Stimulated activated CD4-positive, alpha-beta T cell treated with anti-CD3 and anti-CD28 coated beads, Interleukin-15, amount 100 ng/mL, for 24 hours (primary cell): ENCODE measurements at regions not wholly inside any gene's neighbourhood (a gene's known extent, or its start where the extent isn't known, plus 50 kb on each side); places are given as distances from the start of the nearest gene placed in this dataset.
A peak's percentile ranks its signal among the peaks of the same experiment; 100 is the strongest.
"Not testable (repeated sequence)": the region's sequence is repeated elsewhere in the genome, so short reads cannot be mapped to it uniquely, and the experiment has no call there.

ENCODE experiments used
- DNase-seq: peaks from one replicate; pipeline ENCODE4 v3.0.0-alpha.2; 2020

- DNase-seq = no peak
These were observed 92.4 kb upstream of the TGM3 start for GRCh38 chr20:2203436-2203835.

GRCh38 chr20:2204021-2204420 lies 91.8 kb upstream of the TGM3 start:
- DNase-seq = no peak

DNA sequence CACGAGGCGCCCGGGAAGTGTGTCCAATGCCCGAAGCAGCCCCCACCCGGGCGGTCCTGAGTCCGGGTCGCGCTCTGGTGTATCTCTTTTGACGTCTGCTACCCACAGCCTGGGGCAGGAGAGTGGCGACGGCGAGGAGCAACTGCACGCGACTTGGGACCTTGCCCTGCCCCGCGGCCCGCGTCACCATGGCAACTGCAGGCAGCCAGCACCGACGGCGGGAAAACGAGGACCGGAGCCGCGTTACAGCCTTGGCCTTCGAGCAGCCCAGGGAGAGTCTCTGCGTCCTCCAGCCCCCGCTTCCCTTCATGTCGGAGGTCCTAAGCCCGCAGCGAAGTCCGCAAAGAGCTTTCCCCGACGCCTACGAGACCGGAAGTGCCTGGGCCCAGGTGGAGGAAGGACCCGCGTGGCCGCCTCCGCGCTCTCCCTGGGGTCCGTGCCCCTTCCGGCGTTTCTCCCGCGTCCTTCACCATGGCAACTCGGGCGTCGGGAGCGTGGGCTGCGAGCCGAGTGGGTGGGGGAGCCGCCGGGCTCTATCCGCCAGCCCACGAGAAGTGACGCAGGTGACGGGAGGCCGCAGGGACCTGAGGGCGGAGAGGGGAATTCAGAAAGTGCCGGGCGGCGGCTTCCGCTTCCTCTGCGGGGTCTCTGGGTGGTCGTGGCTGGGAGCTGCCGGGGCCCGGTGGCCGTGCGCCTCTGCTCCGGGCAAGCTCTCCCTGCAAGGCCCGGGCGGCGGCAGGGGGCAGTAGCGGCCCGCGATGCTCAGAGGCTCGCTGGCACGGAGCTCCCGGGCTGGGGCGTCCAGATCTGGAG lies 88.6 kb upstream of the TGM3 start:
- DNase-seq = peak; percentile 84

GRCh38 chr20:2207770-2208097 lies 88.1 kb upstream of the TGM3 start:
- DNase-seq = no peak

DNA sequence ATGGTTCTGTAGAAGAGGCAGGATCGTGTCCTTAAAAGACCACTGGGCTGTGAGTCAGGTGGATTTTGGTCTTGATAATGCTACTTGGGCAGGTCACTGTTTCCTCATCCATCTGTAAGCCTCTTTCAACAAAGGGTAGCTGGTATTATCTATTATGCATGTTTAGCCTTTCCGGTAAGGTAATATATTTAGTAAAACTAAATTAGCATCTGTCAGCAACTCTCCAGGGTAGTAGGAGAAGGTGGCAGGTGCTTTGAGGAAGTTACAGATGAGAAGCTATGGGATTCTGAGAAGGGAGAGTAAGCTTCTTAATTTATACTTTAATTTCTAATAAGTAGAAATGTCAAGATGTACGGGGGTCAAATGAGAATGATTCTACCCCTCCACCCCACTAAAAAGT lies 86.9 kb upstream of the TGM3 start:
- DNase-seq = no peak

DNA sequence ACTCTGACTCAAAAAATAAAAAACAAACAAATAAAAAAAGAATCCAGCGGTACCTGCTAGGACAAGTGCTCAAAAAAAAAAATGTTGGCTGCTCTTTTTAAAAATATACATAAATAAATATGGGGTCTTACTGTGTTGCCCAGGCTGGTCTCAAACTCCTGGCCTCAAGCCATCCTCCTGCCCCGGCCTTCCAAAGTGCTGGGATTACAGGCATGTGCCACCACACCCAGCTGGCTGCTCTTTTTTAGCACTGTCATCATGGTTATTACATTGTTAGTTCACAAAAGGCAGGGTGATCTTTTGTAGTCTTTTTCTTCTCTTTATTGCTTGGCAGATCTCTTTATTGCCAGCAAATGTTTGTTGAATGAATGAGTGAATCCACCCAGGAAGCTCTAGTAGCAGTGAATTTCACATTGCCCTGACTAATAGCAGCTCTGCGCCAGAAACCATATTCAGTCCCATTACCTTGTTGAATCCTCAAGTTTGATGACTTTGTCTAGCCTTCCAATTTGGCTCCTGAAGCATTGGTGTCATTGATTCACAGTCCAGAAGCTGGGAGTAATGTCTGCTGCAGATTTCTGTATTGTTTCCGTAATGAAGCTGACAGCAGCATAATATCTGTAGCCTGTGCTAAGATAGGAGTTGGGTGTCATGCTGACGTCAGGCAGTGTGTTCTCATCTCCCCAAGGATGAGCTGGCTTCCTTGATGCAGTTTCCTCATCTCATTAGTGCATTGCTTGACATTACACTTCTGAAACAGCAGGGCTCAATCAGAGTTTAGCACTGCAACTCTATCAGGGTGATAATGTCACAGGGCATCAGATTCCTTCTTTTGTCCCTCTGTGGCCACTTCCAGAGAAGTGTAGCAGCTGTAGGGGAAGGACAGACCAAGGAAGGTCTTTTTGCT lies 84.9 kb upstream of the TGM3 start:
- peak; percentile 6 for DNase-seq

DNA sequence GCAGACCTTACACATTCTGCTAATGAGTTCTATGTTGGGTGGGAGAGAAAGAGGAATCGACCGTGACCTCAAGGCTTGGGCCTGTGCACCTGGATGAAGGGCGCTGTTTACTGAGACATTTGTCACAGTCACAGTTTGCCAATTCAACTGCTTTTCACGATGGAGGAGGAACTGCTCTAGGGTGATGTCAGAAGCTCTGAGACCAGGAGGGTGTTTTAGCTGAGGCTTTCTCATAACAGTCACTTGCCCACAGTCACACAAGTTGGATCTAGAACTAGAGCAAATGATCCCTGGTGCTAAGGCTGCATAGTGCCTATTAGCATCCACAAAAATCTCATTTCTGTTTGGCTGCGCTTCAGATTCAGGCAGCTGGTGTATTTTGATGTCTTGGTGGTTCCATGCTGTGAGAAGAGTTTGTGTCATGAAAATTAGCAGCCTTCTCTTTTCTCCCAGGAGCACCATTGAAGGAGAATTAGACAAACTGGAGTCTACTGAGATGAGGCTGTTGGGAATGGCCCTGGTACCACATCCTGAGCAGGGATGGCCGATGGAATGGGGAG lies 83.3 kb upstream of the TGM3 start:
- no peak for DNase-seq

DNA sequence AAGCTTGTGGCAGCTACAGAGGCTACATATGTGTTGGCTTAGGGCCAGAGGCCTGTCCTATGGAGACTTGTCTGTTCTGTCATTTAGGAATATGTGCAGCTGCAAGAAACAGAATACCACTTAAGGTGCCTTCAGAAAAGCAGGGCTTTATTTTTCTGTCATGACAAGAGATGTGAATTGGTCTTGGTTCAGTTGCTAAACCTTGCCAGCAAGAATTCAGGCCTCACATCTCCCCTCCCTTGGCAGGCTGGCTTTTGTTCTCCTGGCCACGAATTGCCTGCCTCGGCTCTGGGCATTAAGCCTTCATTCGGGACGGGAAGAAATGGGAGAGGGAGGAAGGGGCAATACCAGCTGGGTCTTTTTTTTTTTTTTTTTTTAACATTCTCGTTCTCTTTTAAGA lies 82.4 kb upstream of the TGM3 start:
- DNase-seq = no peak

DNA sequence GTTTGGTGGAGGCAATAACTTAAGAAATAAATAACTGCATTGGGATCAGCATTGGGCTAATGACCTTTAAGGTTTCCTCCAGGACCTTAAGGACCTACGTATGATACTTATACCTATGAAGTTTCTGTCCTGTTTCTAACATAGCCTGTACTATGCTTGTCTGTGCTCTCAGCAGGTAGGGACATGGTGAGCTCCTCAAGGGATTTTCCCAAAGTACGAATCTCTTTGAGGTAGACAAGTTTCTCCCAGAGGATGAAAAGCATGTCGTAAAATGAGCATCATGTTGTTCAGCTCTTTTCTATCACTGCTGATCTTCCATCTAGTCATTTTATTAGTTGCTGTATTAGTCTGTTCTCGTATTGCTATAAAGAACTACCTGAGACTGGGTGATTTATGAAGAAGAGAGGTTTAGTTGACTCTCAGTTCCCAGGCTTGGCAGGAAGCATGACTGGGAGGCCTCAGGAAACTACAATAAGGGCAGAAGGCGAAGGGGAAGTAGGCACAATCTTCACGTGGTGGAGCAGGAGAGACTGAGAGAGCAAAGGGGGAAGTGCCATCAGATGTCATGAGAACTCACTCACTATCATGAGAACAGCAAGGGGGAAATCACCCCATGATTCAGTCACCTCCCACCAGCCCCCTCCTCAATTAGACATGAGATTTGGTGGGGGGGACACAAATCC lies 77.8 kb upstream of the TGM3 start:
- peak; percentile 45 for DNase-seq

DNA sequence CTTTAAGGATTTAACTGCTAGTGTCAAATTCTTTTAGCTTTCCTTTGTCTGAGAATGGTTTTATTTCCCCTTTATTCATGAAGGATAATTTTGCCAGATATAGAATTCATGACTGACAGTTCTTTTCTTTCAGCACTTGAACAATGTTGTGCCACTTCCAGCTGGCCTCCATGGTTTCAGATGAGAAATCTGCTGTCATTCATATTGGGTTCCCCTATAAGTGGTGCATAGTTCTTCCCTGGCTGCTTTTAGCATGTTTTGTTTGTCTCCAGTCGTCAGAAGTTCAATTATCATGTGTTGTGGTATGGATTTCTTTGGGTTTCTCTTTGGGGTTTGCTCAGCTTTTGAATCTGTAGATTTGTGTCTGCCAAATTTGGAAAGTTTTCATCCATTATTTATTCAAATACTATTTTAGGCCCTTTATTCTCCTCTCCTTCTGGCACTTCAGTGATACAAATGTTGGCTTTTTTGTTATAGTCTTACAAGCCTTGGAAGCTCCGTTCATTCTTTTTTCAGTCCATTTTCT lies 76.3 kb upstream of the TGM3 start:
- no peak for DNase-seq

DNA sequence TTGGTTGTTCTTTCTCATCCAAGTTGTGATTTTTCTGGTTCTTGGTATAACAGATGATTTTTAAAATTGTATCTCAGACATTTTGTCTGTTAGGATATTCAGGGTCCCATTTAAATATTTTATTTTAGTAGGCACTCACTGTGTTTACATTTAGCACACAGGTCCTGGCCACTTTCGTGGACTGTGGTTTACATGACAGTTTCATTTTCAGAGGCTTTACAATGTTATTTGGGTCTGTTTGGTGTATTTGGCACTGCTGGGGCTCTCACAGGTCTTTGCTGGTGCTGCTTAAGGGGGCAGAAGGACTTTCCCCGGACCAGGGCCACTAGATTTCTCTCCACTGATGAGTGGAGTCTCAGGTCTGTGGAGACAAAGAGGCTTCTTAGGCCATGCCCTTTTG lies 75.5 kb upstream of the TGM3 start:
- DNase-seq = no peak

- no peak for DNase-seq
These were observed 73.9 kb upstream of the TGM3 start for GRCh38 chr20:2221921-2222320.

DNA sequence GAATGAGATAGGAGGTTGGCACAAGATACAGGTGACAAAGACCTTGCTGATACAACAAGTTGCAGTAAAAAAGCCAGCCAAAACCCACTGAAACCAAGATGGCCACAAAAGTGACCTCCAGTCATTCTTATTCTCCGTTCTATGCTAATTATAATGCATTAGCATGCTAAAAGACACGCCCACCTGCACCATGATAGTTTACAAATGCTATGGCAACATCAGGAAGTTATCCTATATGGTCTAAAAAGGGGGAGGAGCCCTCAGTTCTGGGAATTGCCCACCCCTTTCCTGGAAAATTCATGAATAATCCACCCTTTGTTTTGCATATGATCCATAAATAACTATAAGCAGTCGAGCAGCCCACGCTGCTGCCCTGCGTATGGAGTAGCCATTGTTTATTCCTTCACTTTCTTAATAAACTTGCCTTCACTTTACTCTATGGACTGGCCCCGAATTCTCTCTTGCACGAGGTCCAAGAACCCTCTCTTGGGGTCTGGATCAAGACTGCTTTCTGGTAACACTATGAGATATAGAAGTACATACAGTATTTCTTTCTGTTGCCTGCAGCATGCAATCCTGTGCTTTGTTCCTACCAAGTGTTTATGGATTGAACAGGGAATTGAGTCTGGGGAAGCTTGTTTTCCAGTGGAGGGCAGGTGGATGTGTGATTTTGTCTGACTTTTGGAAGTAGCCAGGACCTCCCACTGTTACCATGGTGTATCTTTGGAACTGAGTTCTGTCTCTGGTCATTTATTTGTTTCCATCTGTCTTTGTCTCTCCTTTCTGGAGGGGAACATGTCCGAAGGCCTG lies 72.0 kb upstream of the TGM3 start:
- DNase-seq = no peak

DNA sequence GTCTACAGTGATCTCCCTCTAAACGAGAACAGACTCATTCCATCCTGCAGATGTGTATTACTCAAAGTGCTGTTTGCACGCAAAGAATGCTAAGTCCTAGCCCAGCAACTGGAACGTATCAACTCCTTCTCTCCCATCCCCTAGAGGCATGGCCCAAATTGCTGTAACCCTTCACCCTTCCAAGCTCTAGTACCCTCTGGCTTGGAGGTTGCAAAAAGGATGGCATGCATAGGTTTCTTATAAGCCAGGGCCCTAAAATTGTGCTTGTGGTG lies 71.5 kb upstream of the TGM3 start:
- no peak for DNase-seq

DNA sequence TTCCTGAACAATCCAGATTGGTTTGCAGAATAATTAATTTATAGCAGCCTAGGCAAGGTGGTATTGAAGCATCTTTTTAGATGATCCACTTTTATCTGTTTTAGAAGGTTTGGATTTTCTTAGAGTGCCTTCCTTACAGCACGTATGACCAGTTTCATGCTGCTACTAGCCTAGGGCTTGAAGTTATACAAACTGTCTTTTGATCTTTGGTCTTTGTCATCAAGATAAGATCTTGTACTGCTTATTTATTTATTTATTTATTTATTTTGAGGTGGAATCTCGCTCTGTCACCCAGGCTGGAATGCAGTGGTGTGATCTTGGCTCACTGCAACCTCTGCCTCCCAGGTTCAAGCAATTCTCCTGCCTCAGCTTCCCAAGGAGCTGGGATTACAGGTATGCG lies 68.5 kb upstream of the TGM3 start:
- DNase-seq = not testable (repeated sequence)

- no peak for DNase-seq
These were observed 67.9 kb upstream of the TGM3 start for GRCh38 chr20:2227861-2228260.

GRCh38 chr20:2228926-2229325 lies 66.9 kb upstream of the TGM3 start:
- no peak for DNase-seq

DNA sequence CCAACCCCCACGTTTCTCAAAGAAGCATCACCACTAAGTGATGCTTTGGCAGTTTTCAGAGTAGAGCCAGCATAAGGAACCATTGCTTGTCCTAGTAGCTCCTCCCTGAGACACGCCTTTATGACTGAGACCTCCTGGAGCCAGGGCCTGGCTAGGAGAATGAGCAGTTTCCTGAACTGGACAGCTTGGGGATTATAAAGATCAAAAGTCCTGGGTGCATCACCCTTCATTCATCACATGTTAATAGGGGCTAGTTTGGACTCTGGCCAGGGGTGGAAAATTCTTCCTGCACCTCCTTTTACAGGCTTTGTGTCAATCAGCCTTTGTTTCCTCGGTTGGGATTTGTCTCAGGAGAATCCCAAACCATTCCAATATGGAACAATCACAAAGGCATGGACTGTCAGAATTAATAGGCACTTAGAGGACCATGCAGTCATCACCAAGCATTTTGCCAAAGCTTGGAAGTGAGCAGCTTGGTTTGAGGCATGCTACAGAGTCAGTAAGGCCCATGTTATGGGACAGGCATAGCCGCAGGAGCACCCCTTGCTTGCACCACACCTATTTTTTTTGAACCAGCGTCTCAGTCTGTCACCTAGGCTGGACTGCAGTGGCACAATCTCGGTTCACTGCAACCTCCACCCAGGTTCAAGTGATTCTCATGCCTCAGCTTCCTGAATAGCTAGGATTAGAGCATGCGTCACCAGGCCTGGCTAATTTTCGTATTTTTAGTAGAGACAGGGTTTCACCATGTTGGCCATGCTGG lies 64.9 kb upstream of the TGM3 start:
- no peak for DNase-seq

DNA sequence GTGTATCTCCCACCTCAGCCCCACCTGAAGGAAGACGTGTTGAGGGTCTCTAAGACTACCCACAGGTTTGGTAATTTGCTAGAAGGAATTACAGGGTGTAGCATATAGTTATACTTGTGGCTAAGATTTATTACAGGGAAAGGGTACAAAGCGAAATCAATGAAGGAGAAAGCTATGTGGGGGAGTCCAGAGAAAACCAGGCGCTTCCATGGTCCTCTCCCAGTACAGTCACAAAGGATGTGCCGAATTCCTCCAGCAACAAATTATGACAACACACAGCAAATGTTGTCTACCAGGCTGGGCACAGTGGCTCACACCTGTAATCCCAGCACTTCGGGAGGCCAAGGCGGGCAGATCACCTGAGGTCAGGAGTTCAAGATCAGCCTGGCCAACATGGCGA lies 64.1 kb upstream of the TGM3 start:
- DNase-seq = no peak

DNA sequence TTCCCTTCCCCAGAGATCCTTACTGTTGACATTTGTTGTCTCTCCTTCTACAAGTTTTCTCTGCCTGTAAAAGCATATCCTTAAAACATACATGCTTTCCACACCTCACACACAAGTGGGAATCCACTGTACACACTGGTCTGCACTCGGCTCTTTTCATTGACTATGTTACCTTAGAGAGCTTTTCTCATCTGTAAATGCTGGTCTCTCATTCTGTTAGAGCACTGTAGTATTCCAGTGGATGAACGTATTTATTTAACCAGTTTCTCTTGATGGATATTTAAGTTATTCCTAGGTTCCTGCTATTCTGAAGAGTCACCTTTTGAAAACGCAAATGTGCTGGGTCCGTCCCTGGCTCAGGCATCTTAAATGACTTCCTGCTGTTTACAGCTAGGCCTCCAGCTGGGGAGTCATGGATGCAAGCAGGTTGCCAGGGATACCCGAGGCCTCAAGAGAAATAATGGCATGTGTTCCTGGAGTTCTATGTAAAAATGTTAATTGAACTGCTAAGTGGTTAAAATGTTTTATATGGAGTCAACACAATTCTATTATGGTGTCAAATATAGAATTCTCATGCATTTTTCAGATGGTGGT lies 61.1 kb upstream of the TGM3 start:
- no peak for DNase-seq

DNA sequence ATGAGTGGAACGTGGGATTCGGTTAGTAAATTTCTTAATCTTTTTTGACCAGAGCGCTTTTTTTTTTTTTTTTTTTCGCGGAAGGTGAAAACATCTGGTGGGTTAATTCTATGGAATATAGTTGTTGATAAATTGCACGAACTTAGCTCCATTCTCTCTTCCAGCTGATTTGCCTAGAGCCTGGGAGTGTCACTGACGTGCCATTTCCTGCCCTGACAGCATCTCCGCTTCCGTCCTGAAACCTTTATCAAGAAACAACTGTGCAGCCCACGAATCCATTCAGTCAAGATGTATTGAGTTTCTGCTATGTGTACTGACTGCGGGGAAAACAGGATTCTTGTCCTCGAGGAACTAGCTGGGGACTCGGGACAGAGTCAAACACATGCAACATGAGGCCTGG lies 59.5 kb upstream of the TGM3 start:
- DNase-seq = no peak
